D721Med (cell line): ENCODE measurements at regions not wholly inside any gene's neighbourhood (a gene's known extent, or its start where the extent isn't known, plus 50 kb on each side); places are given as distances from the start of the nearest gene placed in this dataset.

Experiments
- DNase-seq: peaks from one replicate; pipeline ENCODE4 v3.0.0; 2011; ENCODE audit warnings: low spot score; ENCODE audit not compliant: insufficient read length
- FAIRE-seq: peaks from 2 replicates; lab custom pipeline; 2011; peaks lifted over from hg19 to GRCh38; lab: Jason Lieb, UNC
- TF ChIP-seq, protein P1 (sequence below): IDR thresholded peaks from 2 replicates; pipeline ENCODE4 v1.5.1; 2012; ENCODE audit warnings: mild to moderate bottlenecking, control low read depth; ENCODE audit not compliant: insufficient read depth; ENCODE audit errors: missing control alignments

DNA sequence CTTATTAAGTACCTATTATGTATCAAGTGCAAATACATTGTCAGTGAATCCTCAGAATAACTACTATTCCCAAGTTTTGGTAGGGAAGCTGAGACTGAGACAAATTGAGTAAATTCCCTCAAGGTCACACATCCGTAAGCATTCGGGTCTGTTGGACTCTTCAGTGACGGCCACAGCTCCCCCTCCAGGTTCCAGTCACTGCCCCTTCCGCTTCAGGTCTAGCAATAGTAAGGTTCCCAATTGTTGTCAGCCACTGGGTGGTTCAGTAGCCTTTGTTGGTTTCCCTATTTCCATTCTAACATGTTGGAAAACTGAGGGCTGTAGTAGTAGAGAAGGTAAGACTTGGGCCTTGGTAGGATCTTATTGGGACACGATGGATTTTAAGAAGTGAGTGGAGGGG is 54.9 kb upstream of the TNRC6B start:
- TF ChIP-seq, protein P1, sequence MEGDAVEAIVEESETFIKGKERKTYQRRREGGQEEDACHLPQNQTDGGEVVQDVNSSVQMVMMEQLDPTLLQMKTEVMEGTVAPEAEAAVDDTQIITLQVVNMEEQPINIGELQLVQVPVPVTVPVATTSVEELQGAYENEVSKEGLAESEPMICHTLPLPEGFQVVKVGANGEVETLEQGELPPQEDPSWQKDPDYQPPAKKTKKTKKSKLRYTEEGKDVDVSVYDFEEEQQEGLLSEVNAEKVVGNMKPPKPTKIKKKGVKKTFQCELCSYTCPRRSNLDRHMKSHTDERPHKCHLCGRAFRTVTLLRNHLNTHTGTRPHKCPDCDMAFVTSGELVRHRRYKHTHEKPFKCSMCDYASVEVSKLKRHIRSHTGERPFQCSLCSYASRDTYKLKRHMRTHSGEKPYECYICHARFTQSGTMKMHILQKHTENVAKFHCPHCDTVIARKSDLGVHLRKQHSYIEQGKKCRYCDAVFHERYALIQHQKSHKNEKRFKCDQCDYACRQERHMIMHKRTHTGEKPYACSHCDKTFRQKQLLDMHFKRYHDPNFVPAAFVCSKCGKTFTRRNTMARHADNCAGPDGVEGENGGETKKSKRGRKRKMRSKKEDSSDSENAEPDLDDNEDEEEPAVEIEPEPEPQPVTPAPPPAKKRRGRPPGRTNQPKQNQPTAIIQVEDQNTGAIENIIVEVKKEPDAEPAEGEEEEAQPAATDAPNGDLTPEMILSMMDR = no peak
- FAIRE-seq (no peak), DNase-seq (no peak)

DNA sequence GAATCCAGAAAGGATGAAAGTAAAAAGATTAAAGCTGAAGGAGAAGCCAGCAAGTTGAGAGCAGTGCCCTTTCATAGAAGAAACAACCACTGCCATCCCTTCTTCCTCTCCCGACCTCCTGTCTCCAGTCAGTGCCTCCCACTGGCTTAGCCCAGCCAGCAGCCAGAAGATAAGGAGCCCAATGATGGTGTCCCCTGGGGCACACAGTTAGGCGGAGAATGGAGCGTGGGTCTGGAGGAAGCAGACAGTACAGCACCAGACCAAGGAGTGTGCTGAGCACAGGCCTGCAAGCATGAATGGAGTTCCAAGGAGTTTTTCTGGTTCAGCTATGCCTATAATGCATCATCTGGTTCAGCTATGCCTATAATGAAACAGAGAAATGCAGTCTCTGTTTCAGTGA is 54.3 kb upstream of the TNRC6B start:
- TF ChIP-seq, protein P1 = no peak
- DNase-seq (no peak), FAIRE-seq (no peak)
